Left lung (tissue), 4 donors: ENCODE measurements at regions not wholly inside any gene's neighbourhood (a gene's known extent, or its start where the extent isn't known, plus 50 kb on each side); places are given as distances from the start of the nearest gene placed in this dataset.

ENCODE experiments used
- ATAC-seq: fragments of 200-7000 bp; cut with Tn5 transposase; one replicate; pipeline ENCODE4 v1.9.1; 2020; ENCODE audit warnings: moderate library complexity
- DNase-seq, 4 donors: peaks; one replicate each; pipeline ENCODE4 v3.0.0-alpha.2; 2013 to 2020
- H3K27ac ChIP-seq, 2 donors: fragments of 200-600 bp; sonication (generic) in 1 of 2; one replicate each; pipeline versions ENCODE4 v1.5.0 to v1.8.0; 2020 to 2021
- H3K27me3 ChIP-seq, 2 donors: fragments of 200-600 bp; sonication (generic) in 1 of 2; one replicate each; pipeline versions ENCODE4 v1.5.0 to v1.8.0; 2020 to 2021
- H3K36me3 ChIP-seq, 2 donors: fragments of 200-600 bp; sonication (generic) in 1 of 2; one replicate each; pipeline versions ENCODE4 v1.5.0 to v1.8.0; 2020 to 2021
- H3K4me1 ChIP-seq, 2 donors: fragments of 200-600 bp; one replicate each; pipeline ENCODE4 v1.8.0; 2021
- H3K4me3 ChIP-seq, 2 donors: fragments of 200-600 bp; sonication (generic) in 1 of 2; one replicate each; pipeline versions ENCODE4 v1.5.0 to v1.8.0; 2020 to 2021; ENCODE audit warnings: mild to moderate bottlenecking in 1 of 2
- H3K9me3 ChIP-seq, 2 donors: fragments of 200-600 bp; sonication (generic) in 1 of 2; one replicate each; pipeline versions ENCODE4 v1.5.0 to v1.8.0; 2020 to 2021
- intact Hi-C, 2 donors: fragments of 100-400 bp; cut with DNase I; formaldehyde crosslinking; loops; one replicate each; pipeline versions ENCODE4 v1.11.2 to v1.14.2; 2022
- TF ChIP-seq, protein P1 (sequence below), 2 donors: fragments of 200-600 bp; sonication (generic) in 1 of 2; IDR thresholded peaks; one replicate each; pipeline versions ENCODE4 v1.5.0 to v1.8.0; 2021; ENCODE audit warnings: antibody characterized with exemption in 2 of 2
- donor health status: DM: no; HTN: yes; CAD: no.
- donor health status: DM: no; HTN: no; CAD: no.

- intact Hi-C loops = no loop called here
- no peaks in the 10 kb centered on the region for H3K36me3 ChIP-seq
- H3K9me3 ChIP-seq = no peaks in the 10 kb centered on the region
- TF ChIP-seq, protein P1, sequence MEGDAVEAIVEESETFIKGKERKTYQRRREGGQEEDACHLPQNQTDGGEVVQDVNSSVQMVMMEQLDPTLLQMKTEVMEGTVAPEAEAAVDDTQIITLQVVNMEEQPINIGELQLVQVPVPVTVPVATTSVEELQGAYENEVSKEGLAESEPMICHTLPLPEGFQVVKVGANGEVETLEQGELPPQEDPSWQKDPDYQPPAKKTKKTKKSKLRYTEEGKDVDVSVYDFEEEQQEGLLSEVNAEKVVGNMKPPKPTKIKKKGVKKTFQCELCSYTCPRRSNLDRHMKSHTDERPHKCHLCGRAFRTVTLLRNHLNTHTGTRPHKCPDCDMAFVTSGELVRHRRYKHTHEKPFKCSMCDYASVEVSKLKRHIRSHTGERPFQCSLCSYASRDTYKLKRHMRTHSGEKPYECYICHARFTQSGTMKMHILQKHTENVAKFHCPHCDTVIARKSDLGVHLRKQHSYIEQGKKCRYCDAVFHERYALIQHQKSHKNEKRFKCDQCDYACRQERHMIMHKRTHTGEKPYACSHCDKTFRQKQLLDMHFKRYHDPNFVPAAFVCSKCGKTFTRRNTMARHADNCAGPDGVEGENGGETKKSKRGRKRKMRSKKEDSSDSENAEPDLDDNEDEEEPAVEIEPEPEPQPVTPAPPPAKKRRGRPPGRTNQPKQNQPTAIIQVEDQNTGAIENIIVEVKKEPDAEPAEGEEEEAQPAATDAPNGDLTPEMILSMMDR (IDR thresholded peaks at IDR 0.05) = no peak
- no peaks in the 10 kb centered on the region for H3K27me3 ChIP-seq
- no peak for ATAC-seq
- no peak overlapping the region for H3K4me3 ChIP-seq
- H3K27ac ChIP-seq = no peak overlapping the region
- H3K4me1 ChIP-seq = no peaks in the 10 kb centered on the region
- DNase-seq = no peak
Observed at GRCh38 chr14:87171141-87171540, 821.8 kb downstream of the GALC start.

DNA sequence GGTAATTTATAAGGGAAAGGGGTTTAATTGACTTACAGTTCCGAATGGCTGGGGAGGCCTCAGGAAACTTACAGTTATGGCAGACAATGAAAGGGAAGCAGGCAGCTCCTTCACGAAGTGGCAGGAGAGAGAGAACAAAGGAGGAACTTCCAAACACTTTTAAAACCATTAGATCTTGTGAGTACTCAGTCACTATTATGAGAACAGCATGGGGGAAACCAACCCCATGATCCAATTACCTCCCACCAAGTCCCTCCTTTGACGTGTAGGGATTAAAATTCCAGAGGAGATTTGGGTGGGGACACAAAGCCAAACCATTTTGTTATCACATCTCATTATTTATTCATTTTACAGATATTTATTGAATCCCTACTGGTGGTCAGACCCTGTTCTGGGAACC lies 822.8 kb downstream of the GALC start:
- Histone ChIP-seq H3K36me3 (no peaks in the 10 kb centered on the region), H3K9me3 (no peaks in the 10 kb centered on the region), H3K27me3 (no peaks in the 10 kb centered on the region), H3K4me3 (no peak overlapping the region), H3K27ac (no peak overlapping the region), H3K4me1 (no peaks in the 10 kb centered on the region)
- DNase-seq (no peak), ATAC-seq (no peak)
- intact Hi-C loops = no loop called here
- TF ChIP-seq, protein P1 (IDR thresholded peaks at IDR 0.05) = no peak

DNA sequence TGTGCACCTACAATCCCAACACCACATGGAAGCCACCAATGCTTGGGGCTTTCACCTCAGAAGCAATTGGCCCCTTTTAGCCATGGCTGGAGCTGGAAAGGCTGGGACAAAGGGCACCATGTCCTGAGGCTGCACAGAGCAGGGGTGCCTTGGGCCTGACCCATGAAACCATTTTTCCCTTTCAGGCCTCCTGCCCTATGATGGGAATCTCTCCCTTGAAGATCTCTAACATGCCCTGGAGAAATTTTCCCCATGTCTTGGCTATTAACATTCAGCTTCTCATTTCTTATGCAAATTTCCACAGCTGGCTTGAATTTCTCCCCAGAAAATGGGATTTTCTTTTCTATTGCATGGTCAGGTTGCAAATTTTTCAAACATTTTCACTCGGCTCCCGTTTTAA lies 823.6 kb downstream of the GALC start:
- H3K36me3 ChIP-seq = no peaks in the 10 kb centered on the region
- H3K27me3 ChIP-seq = no peaks in the 10 kb centered on the region
- no peak overlapping the region for H3K27ac ChIP-seq
- no peaks in the 10 kb centered on the region for H3K9me3 ChIP-seq
- intact Hi-C loops = no loop called here
- TF ChIP-seq, protein P1 (IDR thresholded peaks at IDR 0.05) = no peak
- H3K4me1 ChIP-seq = no peaks in the 10 kb centered on the region
- no peak overlapping the region for H3K4me3 ChIP-seq
- ATAC-seq (no peak), DNase-seq (no peak)

DNA sequence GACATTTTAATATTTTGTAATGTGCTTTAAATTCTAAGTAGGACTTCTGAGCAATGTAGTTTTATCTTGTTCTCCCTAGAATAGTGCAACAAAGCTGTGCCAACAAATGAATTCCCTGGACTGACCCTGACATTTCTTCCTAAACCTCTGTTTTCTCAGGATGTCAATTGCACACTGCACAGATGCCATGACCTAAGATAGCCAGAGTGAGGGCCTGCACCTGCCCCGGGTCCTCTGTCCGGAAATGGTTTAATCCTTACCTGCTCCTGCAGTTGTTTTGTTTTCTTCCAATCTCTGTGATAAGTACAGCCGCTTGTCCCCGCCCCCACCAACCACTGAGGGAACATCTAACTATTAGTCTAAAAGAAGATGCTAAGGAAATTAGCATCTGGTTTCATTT lies 831.5 kb downstream of the GALC start:
- intact Hi-C loops = no loop called here
- no peak for ATAC-seq
- no peaks in the 10 kb centered on the region for H3K4me1 ChIP-seq
- H3K27ac ChIP-seq = no peak overlapping the region
- TF ChIP-seq, protein P1 (IDR thresholded peaks at IDR 0.05) = no peak
- no peaks in the 10 kb centered on the region for H3K9me3 ChIP-seq
- no peaks in the 10 kb centered on the region for H3K27me3 ChIP-seq
- H3K4me3 ChIP-seq = no peak overlapping the region
- DNase-seq = no peak
- H3K36me3 ChIP-seq = no peaks in the 10 kb centered on the region

DNA sequence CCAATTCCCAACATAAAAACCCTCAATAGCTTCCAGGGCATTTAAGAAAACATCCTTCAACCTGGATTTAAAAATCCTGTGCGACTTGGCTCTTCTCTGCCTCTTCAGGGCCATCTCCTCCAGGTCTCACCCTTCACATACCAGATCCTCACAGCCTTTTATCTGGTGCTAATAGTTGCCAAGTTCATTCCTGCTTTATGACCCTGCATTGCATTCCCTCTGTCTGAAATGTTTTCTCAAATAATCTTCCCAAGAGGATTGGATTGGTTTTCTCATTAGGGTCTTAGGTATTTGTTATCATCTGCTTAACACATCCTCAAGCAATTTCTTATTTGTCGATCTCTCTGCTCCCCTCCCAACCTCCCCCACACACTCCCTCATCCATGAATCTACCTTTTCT lies 832.0 kb downstream of the GALC start:
- intact Hi-C loops = no loop called here
- DNase-seq (no peak), ATAC-seq (no peak)
- no peak overlapping the region for H3K4me3 ChIP-seq
- no peaks in the 10 kb centered on the region for H3K36me3 ChIP-seq
- H3K27me3 ChIP-seq = no peaks in the 10 kb centered on the region
- no peak overlapping the region for H3K27ac ChIP-seq
- H3K4me1 ChIP-seq = no peaks in the 10 kb centered on the region
- H3K9me3 ChIP-seq = no peaks in the 10 kb centered on the region
- TF ChIP-seq, protein P1 (IDR thresholded peaks at IDR 0.05) = no peak
